H1 (cell line): ENCODE measurements at regions not wholly inside any gene's neighbourhood (a gene's known extent, or its start where the extent isn't known, plus 50 kb on each side); places are given as distances from the start of the nearest gene placed in this dataset.

ENCODE experiments used
- CTCF ChIA-PET: fragments of 300-600 bp; sonication (Branson Sonifier 250); formaldehyde crosslinking; loops from one replicate; lab custom pipeline; 2021; ENCODE audit not compliant: partially characterized antibody; lab: Charles Lee
- POLR2A ChIA-PET: fragments of 300-600 bp; sonication (Branson Sonifier 250); formaldehyde crosslinking; loops from one replicate; lab custom pipeline; 2021; ENCODE audit warnings: inconsistent platforms; ENCODE audit not compliant: partially characterized antibody; lab: Charles Lee
- DNase-seq, 2 experiments: peaks; one replicate each; pipeline versions ENCODE4 v3.0.0 to v3.0.0-alpha.2; 2010 to 2022; ENCODE audit warnings: low spot score in 2 of 2, low read depth in 1 of 2, mixed read lengths in 1 of 2
- FAIRE-seq: peaks from 2 replicates; lab custom pipeline; 2011; peaks lifted over from hg19 to GRCh38; lab: Jason Lieb, UNC
- H2AFZ ChIP-seq: 2 replicates; pipeline ENCODE4 v1.8.1; 2012; ENCODE audit warnings: low read length, inconsistent platforms
- H2AK5ac ChIP-seq: 2 replicates; pipeline ENCODE4 v1.6.1; 2013; ENCODE audit warnings: low read depth, low read length
- H2BK120ac ChIP-seq: replicated peaks from 2 replicates; pipeline ENCODE3; 2013; ENCODE audit warnings: low read depth, low read length, inconsistent platforms
- H2BK12ac ChIP-seq: 2 replicates; pipeline ENCODE4 v1.6.1; 2013; ENCODE audit warnings: low read depth, low read length
- H2BK15ac ChIP-seq: 2 replicates; pipeline ENCODE4 v1.6.1; 2013; ENCODE audit warnings: low read length
- H2BK20ac ChIP-seq: 2 replicates; pipeline ENCODE4 v1.6.1; 2013; ENCODE audit warnings: low read length
- H2BK5ac ChIP-seq: 2 replicates; pipeline ENCODE4 v1.6.1; 2013; ENCODE audit warnings: low read depth, low read length
- H3K14ac ChIP-seq: 2 replicates; pipeline ENCODE4 v1.6.1; 2013; ENCODE audit warnings: inconsistent platforms; ENCODE audit not compliant: insufficient read length
- H3K18ac ChIP-seq: 2 replicates; pipeline ENCODE4 v1.6.1; 2013; ENCODE audit warnings: low read length; ENCODE audit errors: extremely low read depth
- H3K23ac ChIP-seq: 2 replicates; pipeline ENCODE4 v1.6.1; 2013; ENCODE audit warnings: inconsistent platforms; ENCODE audit not compliant: insufficient read length
- H3K23me2 ChIP-seq: 2 replicates; pipeline ENCODE4 v1.6.1; 2013; ENCODE audit warnings: low read depth, low read length
- H3K27ac ChIP-seq: 2 replicates; pipeline ENCODE4 v1.6.1; 2011; ENCODE audit warnings: low read depth, low read length, inconsistent platforms
- H3K27me3 ChIP-seq, 4 experiments: replicated peaks in 1 of 4; 1 replicate in 1 of 4; 2 replicates in 3 of 4; pipeline versions ENCODE4 v1.6.1 to v1.8.1; 2011 to 2013; ENCODE audit warnings: low read length in 3 of 4, mild to moderate bottlenecking in 3 of 4, inconsistent platforms in 2 of 4, mixed read lengths in 2 of 4, moderate library complexity in 1 of 4; ENCODE audit not compliant: control insufficient read depth in 3 of 4, insufficient read depth in 3 of 4; ENCODE audit errors: extremely low read depth in 1 of 4
- H3K36me3 ChIP-seq, 4 experiments: 2 replicates each; pipeline versions ENCODE4 v1.6.1 to v1.8.1; 2011 to 2013; ENCODE audit warnings: mild to moderate bottlenecking in 4 of 4, low read length in 3 of 4, moderate library complexity in 2 of 4, control low read depth in 1 of 4, inconsistent platforms in 1 of 4; ENCODE audit not compliant: insufficient read depth in 4 of 4, control insufficient read depth in 2 of 4
- H3K4ac ChIP-seq: replicated peaks from 2 replicates; pipeline ENCODE3; 2013; ENCODE audit warnings: low read length, low read depth, mixed read lengths, inconsistent platforms; ENCODE audit not compliant: insufficient read length
- H3K4me1 ChIP-seq, 4 experiments: replicated peaks in 1 of 4; 1 replicate in 1 of 4; 2 replicates in 3 of 4; pipeline versions ENCODE4 v1.6.1 to v1.8.1; 2011 to 2013; ENCODE audit warnings: low read length in 3 of 4, inconsistent platforms in 2 of 4, mixed read lengths in 1 of 4; ENCODE audit not compliant: insufficient read depth in 4 of 4, control insufficient read depth in 3 of 4
- H3K4me2 ChIP-seq, 2 experiments: 2 replicates each; pipeline versions ENCODE4 v1.6.1 to v1.8.1; 2011 to 2013; ENCODE audit warnings: low read depth in 2 of 2, low read length in 2 of 2, control low read depth in 1 of 2, inconsistent platforms in 1 of 2, mild to moderate bottlenecking in 1 of 2; ENCODE audit not compliant: insufficient read depth in 1 of 2
- H3K4me3 ChIP-seq, 4 experiments: fragments of 200-600, 300-600 bp in 1 of 4; sonication (generic), shearing (Covaris generic), sonication (Bioruptor Twin) in 1 of 4; 2 replicates each; pipeline versions ENCODE4 v1.5.1 to v1.8.1; 2011 to 2016; ENCODE audit warnings: low read length in 4 of 4, low read depth in 3 of 4, control low read depth in 2 of 4, inconsistent platforms in 2 of 4, mild to moderate bottlenecking in 2 of 4, mixed read lengths in 1 of 4, moderate library complexity in 1 of 4; ENCODE audit not compliant: insufficient read depth in 2 of 4; ENCODE audit errors: extremely low read depth in 1 of 4
- H3K56ac ChIP-seq: replicated peaks from 2 replicates; pipeline ENCODE3; 2013; ENCODE audit warnings: low read depth, mild to moderate bottlenecking, mixed read lengths, low read length, inconsistent platforms; ENCODE audit not compliant: insufficient read length
- H3K79me1 ChIP-seq: 2 replicates; pipeline ENCODE4 v1.6.1; 2013; ENCODE audit warnings: low read depth, low read length, control low read depth
- H3K79me2 ChIP-seq, 2 experiments: 2 replicates each; pipeline versions ENCODE4 v1.6.1 to v1.8.1; 2012 to 2013; ENCODE audit warnings: low read length in 2 of 2, mild to moderate bottlenecking in 2 of 2, inconsistent platforms in 1 of 2; ENCODE audit not compliant: insufficient read depth in 2 of 2, control insufficient read depth in 1 of 2
- H3K9ac ChIP-seq, 4 experiments: replicated peaks in 1 of 4; 1 replicate in 1 of 4; 2 replicates in 3 of 4; pipeline versions ENCODE4 v1.6.1 to v1.8.1; 2011 to 2013; ENCODE audit warnings: low read depth in 3 of 4, low read length in 3 of 4, control low read depth in 2 of 4, mild to moderate bottlenecking in 2 of 4, moderate library complexity in 2 of 4, inconsistent platforms in 1 of 4; ENCODE audit errors: extremely low read depth in 1 of 4
- H3K9me3 ChIP-seq, 2 experiments: 2 replicates each; pipeline versions ENCODE4 v1.6.1 to v1.8.1; 2012 to 2013; ENCODE audit warnings: mild to moderate bottlenecking in 2 of 2, moderate library complexity in 2 of 2, control low read depth in 1 of 2, inconsistent platforms in 1 of 2, low read depth in 1 of 2, low read length in 1 of 2, mixed read lengths in 1 of 2; ENCODE audit not compliant: insufficient read depth in 2 of 2
- H4K20me1 ChIP-seq, 2 experiments: replicated peaks in 1 of 2; 2 replicates each; pipeline versions ENCODE3 to v1.8.1; 2011 to 2013; ENCODE audit warnings: inconsistent platforms in 2 of 2, low read length in 2 of 2, mild to moderate bottlenecking in 1 of 2; ENCODE audit not compliant: insufficient read depth in 2 of 2, control insufficient read depth in 1 of 2
- H4K5ac ChIP-seq: 2 replicates; pipeline ENCODE4 v1.6.1; 2013; ENCODE audit warnings: low read length, low read depth, mixed read lengths, inconsistent platforms; ENCODE audit not compliant: insufficient read length
- H4K8ac ChIP-seq: 2 replicates; pipeline ENCODE4 v1.8.0; 2013; ENCODE audit warnings: mild to moderate bottlenecking, moderate library complexity, low read length, inconsistent platforms; ENCODE audit not compliant: insufficient read depth; ENCODE audit errors: extremely low read depth
- H4K91ac ChIP-seq: replicated peaks from 2 replicates; pipeline ENCODE3; 2013; ENCODE audit warnings: low read length, mixed read lengths, inconsistent platforms; ENCODE audit not compliant: insufficient read length
- BCL11A ChIP-seq, 2 experiments: IDR thresholded peaks; one replicate each; pipeline ENCODE4 v1.6.1; 2011; ENCODE audit warnings: low read depth in 2 of 2, low read length in 2 of 2, mild to moderate bottlenecking in 2 of 2
- CHD1 ChIP-seq: IDR thresholded peaks from 2 replicates; pipeline ENCODE4 v1.6.1; 2012; ENCODE audit warnings: low read depth, low read length, improper control_type of control experiment
- CTBP2 ChIP-seq: IDR thresholded peaks from 2 replicates; pipeline ENCODE4 v1.7.0; 2011; ENCODE audit warnings: borderline replicate concordance, mild to moderate bottlenecking, moderate library complexity, mixed read lengths, low read length; ENCODE audit not compliant: insufficient read depth, insufficient read length
- EGR1 ChIP-seq: IDR thresholded peaks from 2 replicates; pipeline ENCODE4 v1.6.1; 2011; ENCODE audit warnings: low read depth, low read length, borderline replicate concordance
- GABPA ChIP-seq: IDR thresholded peaks from 2 replicates; pipeline ENCODE4 v1.6.1; 2011; ENCODE audit warnings: mild to moderate bottlenecking, low read length, moderate library complexity, borderline replicate concordance; ENCODE audit not compliant: insufficient read depth
- GTF2F1 ChIP-seq: IDR thresholded peaks from 2 replicates; pipeline ENCODE4 v1.6.1; 2012; ENCODE audit warnings: low read depth, low read length, improper control_type of control experiment, borderline replicate concordance
- JUN ChIP-seq: IDR thresholded peaks from 2 replicates; pipeline ENCODE4 v1.6.1; 2011; ENCODE audit warnings: low read depth, mild to moderate bottlenecking, improper control_type of control experiment, low read length
- JUND ChIP-seq: IDR thresholded peaks from 2 replicates; pipeline ENCODE4 v1.6.1; 2011; ENCODE audit warnings: mild to moderate bottlenecking, improper control_type of control experiment, low read length
- MAFK ChIP-seq: IDR thresholded peaks from 2 replicates; pipeline ENCODE4 v1.6.1; 2012; ENCODE audit warnings: low read depth, mild to moderate bottlenecking, improper control_type of control experiment, low read length
- MAX ChIP-seq: IDR thresholded peaks from 2 replicates; pipeline ENCODE4 v1.6.1; 2012; ENCODE audit warnings: inconsistent platforms
- RNF2 ChIP-seq: fragments of 200-900, 300-1000 bp; sonication (generic); IDR thresholded peaks from 2 replicates; pipeline ENCODE4 v1.7.1; 2016; ENCODE audit warnings: borderline replicate concordance, low read depth, mild to moderate bottlenecking, antibody characterized with exemption, low read length; ENCODE audit not compliant: poor library complexity, severe bottlenecking; ENCODE audit errors: missing control alignments
- TCF12 ChIP-seq: IDR thresholded peaks from 2 replicates; pipeline ENCODE4 v1.6.1; 2011; ENCODE audit warnings: low read depth, mild to moderate bottlenecking, low read length
- TEAD4 ChIP-seq: IDR thresholded peaks from 2 replicates; pipeline ENCODE4 v1.6.1; 2012; ENCODE audit warnings: low read depth, low read length, inconsistent platforms, mixed read lengths
- YY1 ChIP-seq: IDR thresholded peaks from 2 replicates; pipeline ENCODE4 v1.6.1; 2011; ENCODE audit warnings: low read depth, mild to moderate bottlenecking, low read length
- WGBS, 2 experiments: shearing (Covaris generic) in 1 of 2; methylation state at CpG; one replicate each; pipeline versions ENCODE4 v1.1.6 to v1.1.7; 2013 to 2015; ENCODE audit warnings: low lambda C conversion rate in 2 of 2, mixed read lengths in 2 of 2, inconsistent platforms in 1 of 2, low coverage in 1 of 2, missing lambda C conversion rate in 1 of 2; ENCODE audit not compliant: insufficient replicate concordance in 2 of 2, insufficient coverage in 1 of 2, insufficient read length in 1 of 2; ENCODE audit errors: extremely low coverage in 1 of 2, missing lambda C conversion rate in 1 of 2; 5-methylcytosine and 5-hydroxymethylcytosine counted together

GRCh38 chrX:69243276-69243675, 78.0 kb upstream of the PJA1 start:
- WGBS, 2 experiments = 94% methylated on average over 4 of the region's 4 CpGs; no CpG with 5 or more reads in 1 of the 2 experiments
- TF ChIP-seq CHD1 (no peak), MAFK (no peak), JUN (no peak), TCF12 (no peak), EGR1 (no peak), MAX (no peak), RNF2 (no peak), TEAD4 (no peak), GABPA (no peak), CTBP2 (no peak), BCL11A (IDR thresholded peaks at IDR 0.05; ENCODE audit: low read depth in 2 of 2, low read length in 2 of 2) (no peak), GTF2F1 (no peak), YY1 (no peak), JUND (no peak)

More at GRCh38 chrX:69243276-69243675, 78.0 kb upstream of the PJA1 start:
- H2BK120ac ChIP-seq = no peak overlapping the region
- ChIA-PET POLR2A (no interaction called here), CTCF (no interaction called here)
- no peak overlapping the region for H2AFZ ChIP-seq
- no peak overlapping the region for H2BK20ac ChIP-seq
- H4K5ac ChIP-seq = no peak overlapping the region
- no peak overlapping the region for H3K56ac ChIP-seq
- DNase-seq = no peak
- no peak overlapping the region for H3K14ac ChIP-seq
- no peak overlapping the region for H3K4ac ChIP-seq
- H4K20me1 ChIP-seq = no peaks in the 10 kb centered on the region
- no peaks in the 10 kb centered on the region; a peak in 1 of 7 replicates for H3K27me3 ChIP-seq
- H3K9ac ChIP-seq = no peak overlapping the region
- no peak overlapping the region for H2BK12ac ChIP-seq
- no peak overlapping the region for H3K4me3 ChIP-seq
- H2BK5ac ChIP-seq = no peak overlapping the region
- no peak overlapping the region for H3K27ac ChIP-seq
- H3K18ac ChIP-seq = no peak overlapping the region
- H3K79me2 ChIP-seq = no peaks in the 10 kb centered on the region
- H2AK5ac ChIP-seq = no peak overlapping the region
- H3K23me2 ChIP-seq = no peaks in the 10 kb centered on the region
- H3K23ac ChIP-seq = no peak overlapping the region
- H4K91ac ChIP-seq = no peak overlapping the region
- H3K4me1 ChIP-seq = no peaks in the 10 kb centered on the region
- no peaks in the 10 kb centered on the region for H3K36me3 ChIP-seq
- FAIRE-seq = no peak
- H3K4me2 ChIP-seq = no peak overlapping the region
- H3K9me3 ChIP-seq = no peaks in the 10 kb centered on the region
- no peak overlapping the region for H4K8ac ChIP-seq
- H3K79me1 ChIP-seq = no peaks in the 10 kb centered on the region
- no peak overlapping the region for H2BK15ac ChIP-seq
